SK-N-SH (cell line): ENCODE measurements at regions not wholly inside any gene's neighbourhood (a gene's known extent, or its start where the extent isn't known, plus 50 kb on each side); places are given as distances from the start of the nearest gene placed in this dataset.

Experiments used
- CTCF ChIA-PET: fragments of 300-600, 350-600 bp; formaldehyde crosslinking; extraction: SDS; loops from one replicate; lab custom pipeline; 2021; lab: Yijun Ruan, JAX
- POLR2A ChIA-PET: fragments of 350-600 bp; sonication (Branson Sonifier 250); formaldehyde crosslinking; extraction: SDS; loops from one replicate; lab custom pipeline; 2020; ENCODE audit warnings: antibody characterized with exemption, inconsistent platforms; lab: Yijun Ruan, JAX
- DNase-seq: peaks from one replicate; pipeline ENCODE4 v3.0.0; 2012
- H2AFZ ChIP-seq: fragments of 200-600 bp; sonication (generic); 2 replicates; pipeline ENCODE4 v1.8.1; 2016; ENCODE audit warnings: antibody characterized with exemption, mild to moderate bottlenecking, low read depth
- H3F3A ChIP-seq: fragments of 200-600 bp; sonication (generic); replicated peaks from 2 replicates; pipeline ENCODE3; 2016; ENCODE audit warnings: antibody characterized with exemption, mild to moderate bottlenecking; ENCODE audit not compliant: insufficient read depth
- H3K27ac ChIP-seq, 2 experiments: fragments of 200-500 bp in 1 of 2; fragments of 200-600 bp in 1 of 2; sonication (Bioruptor generic) in 1 of 2; sonication (generic), shearing (Covaris generic) in 1 of 2; 2 replicates each; pipeline versions ENCODE4 v1.5.1 to v1.6.1; 2014 to 2016; ENCODE audit warnings: low read depth in 2 of 2, inconsistent platforms in 1 of 2, low read length in 1 of 2, mild to moderate bottlenecking in 1 of 2, mixed read lengths in 1 of 2
- H3K27me3 ChIP-seq: fragments of 200-600 bp; sonication (generic), shearing (Covaris generic); 2 replicates; pipeline ENCODE4 v1.6.1; 2016; ENCODE audit warnings: mixed run types; ENCODE audit not compliant: insufficient read depth
- H3K36me3 ChIP-seq, 2 experiments: fragments of 200-500 bp in 1 of 2; fragments of 200-600 bp in 1 of 2; sonication (Bioruptor generic) in 1 of 2; sonication (generic) in 1 of 2; replicated peaks in 1 of 2; 2 replicates each; pipeline versions ENCODE3 to v1.5.1; 2014 to 2016; ENCODE audit warnings: low read length in 1 of 2, mild to moderate bottlenecking in 1 of 2; ENCODE audit not compliant: insufficient read depth in 2 of 2, control insufficient read depth in 1 of 2
- H3K4me1 ChIP-seq, 2 experiments: fragments of 200-500 bp in 1 of 2; fragments of 200-600 bp in 1 of 2; sonication (Bioruptor generic) in 1 of 2; sonication (generic), shearing (Covaris generic) in 1 of 2; 2 replicates each; pipeline versions ENCODE4 v1.5.1 to v1.6.1; 2014 to 2016; ENCODE audit warnings: low read depth in 1 of 2, low read length in 1 of 2, mixed run types in 1 of 2; ENCODE audit not compliant: insufficient read depth in 2 of 2, control insufficient read depth in 1 of 2
- H3K4me2 ChIP-seq: fragments of 200-600 bp; sonication (generic), shearing (Covaris generic); 2 replicates; pipeline ENCODE4 v1.6.1; 2017; ENCODE audit warnings: mixed run types
- H3K4me3 ChIP-seq, 2 experiments: fragments of 200-500 bp in 1 of 2; fragments of 200-600 bp in 1 of 2; sonication (Bioruptor generic) in 1 of 2; sonication (generic), shearing (Covaris generic) in 1 of 2; 2 replicates each; pipeline versions ENCODE4 v1.5.1 to v1.8.1; 2014 to 2016; ENCODE audit warnings: low read depth in 2 of 2, inconsistent platforms in 1 of 2, low read length in 1 of 2, mild to moderate bottlenecking in 1 of 2, mixed read lengths in 1 of 2, moderate library complexity in 1 of 2
- H3K79me2 ChIP-seq: fragments of 200-600 bp; sonication (generic); 2 replicates; pipeline ENCODE4 v1.8.1; 2017; ENCODE audit warnings: mild to moderate bottlenecking; ENCODE audit not compliant: insufficient read depth
- H3K9ac ChIP-seq: fragments of 200-600 bp; sonication (generic); 2 replicates; pipeline ENCODE4 v1.6.1; 2017; ENCODE audit warnings: mixed run types
- H3K9me2 ChIP-seq: fragments of 200-600 bp; sonication (generic); 2 replicates; pipeline ENCODE4 v1.6.1; 2017; ENCODE audit warnings: mixed run types
- H3K9me3 ChIP-seq: fragments of 200-600 bp; sonication (generic); 2 replicates; pipeline ENCODE4 v1.6.1; 2017; ENCODE audit warnings: mixed run types, mild to moderate bottlenecking, moderate library complexity
- H4K20me1 ChIP-seq: fragments of 200-600 bp; sonication (generic); 2 replicates; pipeline ENCODE4 v1.6.1; 2017; ENCODE audit warnings: mild to moderate bottlenecking, mixed run types; ENCODE audit not compliant: insufficient read depth
- CTCF ChIP-seq: fragments of 200-600 bp; sonication (generic); IDR thresholded peaks from 2 replicates; pipeline ENCODE4 v1.6.1; 2017; ENCODE audit warnings: antibody characterized with exemption, mild to moderate bottlenecking, moderate library complexity
- ELF1 ChIP-seq: IDR thresholded peaks from 2 replicates; pipeline ENCODE4 v1.4.0; 2012
- EZH2phosphoT487 ChIP-seq: fragments of 200-600 bp; sonication (generic); IDR thresholded peaks from 2 replicates; pipeline ENCODE4 v1.6.1; 2017; ENCODE audit warnings: low read depth, mixed run types, mild to moderate bottlenecking, antibody characterized with exemption, moderate library complexity, borderline replicate concordance
- FOSL2 ChIP-seq: IDR thresholded peaks from 2 replicates; pipeline ENCODE4 v1.4.0; 2012; ENCODE audit warnings: low read depth, mild to moderate bottlenecking, moderate library complexity, borderline replicate concordance
- FOXM1 ChIP-seq: IDR thresholded peaks from 2 replicates; pipeline ENCODE4 v1.4.0; 2012; ENCODE audit warnings: low read depth, mild to moderate bottlenecking
- GABPA ChIP-seq: IDR thresholded peaks from 2 replicates; pipeline ENCODE4 v1.4.0; 2012; ENCODE audit warnings: low read depth, mild to moderate bottlenecking
- IRF3 ChIP-seq: fragments of 150-350 bp; IDR thresholded peaks from 2 replicates; pipeline ENCODE4 v1.6.1; 2016; ENCODE audit warnings: mild to moderate bottlenecking, low read depth, low read length
- JUND ChIP-seq: IDR thresholded peaks from 2 replicates; pipeline ENCODE4 v1.4.0; 2012
- MAX ChIP-seq: IDR thresholded peaks from 2 replicates; pipeline ENCODE4 v1.4.0; 2012; ENCODE audit warnings: low read depth
- MEF2A ChIP-seq: IDR thresholded peaks from 2 replicates; pipeline ENCODE4 v1.4.0; 2012; ENCODE audit warnings: low read depth, borderline replicate concordance
- NRF1 ChIP-seq: IDR thresholded peaks from 2 replicates; pipeline ENCODE4 v1.6.1; 2012; ENCODE audit warnings: low read depth, mild to moderate bottlenecking, low read length
- RAD21 ChIP-seq: IDR thresholded peaks from 2 replicates; pipeline ENCODE4 v1.6.1; 2012; ENCODE audit warnings: mild to moderate bottlenecking, low read length
- SIN3A ChIP-seq: IDR thresholded peaks from 2 replicates; pipeline ENCODE4 v1.6.1; 2012; ENCODE audit warnings: low read depth, mild to moderate bottlenecking, low read length, moderate library complexity, borderline replicate concordance
- SMC3 ChIP-seq: IDR thresholded peaks from 2 replicates; pipeline ENCODE4 v1.6.1; 2012; ENCODE audit warnings: low read depth, low read length, improper control_type of control experiment
- TAF1 ChIP-seq: IDR thresholded peaks from 2 replicates; pipeline ENCODE4 v1.6.1; 2012; ENCODE audit warnings: low read depth, mild to moderate bottlenecking, low read length, moderate library complexity, borderline replicate concordance
- TCF12 ChIP-seq: IDR thresholded peaks from 2 replicates; pipeline ENCODE4 v1.4.0; 2012
- TEAD4 ChIP-seq: IDR thresholded peaks from 2 replicates; pipeline ENCODE4 v1.4.0; 2012; ENCODE audit warnings: mild to moderate bottlenecking, borderline replicate concordance; ENCODE audit not compliant: insufficient read depth
- USF2 ChIP-seq: fragments of 150-350 bp; IDR thresholded peaks from 2 replicates; pipeline ENCODE4 v1.6.1; 2017; ENCODE audit warnings: antibody characterized with exemption, low read length, low read depth, borderline replicate concordance
- ZBTB33 ChIP-seq: IDR thresholded peaks from 2 replicates; pipeline ENCODE4 v1.4.0; 2012; ENCODE audit warnings: low read depth, borderline replicate concordance
- WGBS: methylation state at CpG from one replicate; pipeline ENCODE4 v1.1.6; 2017; ENCODE audit warnings: low lambda C conversion rate; 5-methylcytosine and 5-hydroxymethylcytosine counted together

GRCh38 chr5:17802256-17802655, 168.0 kb downstream of the TAF11L14 start:
- Histone ChIP-seq H4K20me1 (no peaks in the 10 kb centered on the region), H2AFZ (no peak overlapping the region), H3K9me2 (no peaks in the 10 kb centered on the region), H3K4me2 (no peak overlapping the region), H3K79me2 (no peaks in the 10 kb centered on the region)
- CTCF ChIA-PET, result interaction anchor here (0.6 to 1.0 kb wide), 2 partner anchors 9 to 250 kb away, joined by 3 to 4 read pairs; no protein-coding TSS in a partner anchor
- DNase-seq, result no peak
- TF ChIP-seq ELF1, result no peak
- no peak for TF ChIP-seq EZH2phosphoT487
- no peak for TF ChIP-seq MAX
- no peak for TF ChIP-seq MEF2A
- TF ChIP-seq GABPA, result no peak
- TF ChIP-seq FOSL2, result no peak
- TF ChIP-seq RAD21, result no peak
- TF ChIP-seq TCF12, result no peak
- no peak for TF ChIP-seq SIN3A
- no peak for TF ChIP-seq TEAD4
- TF ChIP-seq TAF1, result no peak
- TF ChIP-seq FOXM1, result no peak
- TF ChIP-seq, all 33 proteins: peak for 0
- no peaks in the 10 kb centered on the region for H3K27me3 ChIP-seq
- POLR2A ChIA-PET, result no interaction called here
- no peaks in the 10 kb centered on the region for H3F3A ChIP-seq
- no peak overlapping the region for H3K9ac ChIP-seq
- H3K27ac ChIP-seq, result no peak overlapping the region
- no peak overlapping the region for H3K4me3 ChIP-seq
- no peaks in the 10 kb centered on the region for H3K36me3 ChIP-seq
- no peaks in the 10 kb centered on the region; a peak in 1 of 4 replicates for H3K4me1 ChIP-seq
- no peaks in the 10 kb centered on the region for H3K9me3 ChIP-seq
- 42% methylated on average over 3 of the region's 3 CpGs for WGBS

- ChIA-PET CTCF (no interaction called here), POLR2A (no interaction called here)
- Histone ChIP-seq H3K9ac (no peak overlapping the region), H3K27ac (no peak overlapping the region), H2AFZ (no peak overlapping the region), H3K9me2 (no peaks in the 10 kb centered on the region), H3K4me1 (no peaks in the 10 kb centered on the region; a peak in 1 of 4 replicates), H3F3A (no peaks in the 10 kb centered on the region), H3K36me3 (no peaks in the 10 kb centered on the region), H3K27me3 (no peaks in the 10 kb centered on the region), H3K4me2 (no peak overlapping the region), H3K9me3 (no peaks in the 10 kb centered on the region), H4K20me1 (no peaks in the 10 kb centered on the region), H3K79me2 (no peaks in the 10 kb centered on the region), H3K4me3 (no peak overlapping the region)
- no peak for DNase-seq
- TF ChIP-seq IRF3, result no peak
- TF ChIP-seq NRF1, result no peak
- TF ChIP-seq SMC3, result no peak
- TF ChIP-seq CTCF, result no peak
- no peak for TF ChIP-seq SIN3A
- TF ChIP-seq ZBTB33, result no peak
- TF ChIP-seq JUND, result no peak
- TF ChIP-seq USF2, result no peak
Measured at GRCh38 chr5:17803971-17804370, 169.7 kb downstream of the TAF11L14 start.
